ENCODE measurements at regions not wholly inside any gene's neighbourhood (a gene's known extent, or its start where the extent isn't known, plus 50 kb on each side); places are given as distances from the start of the nearest gene placed in this dataset.
A peak's percentile ranks its signal among the peaks of the same experiment; 100 is the strongest.

GRCh38 chr13:44160591-44161191 is 212.9 kb upstream of the SERP2 start:
- H3K27me3 ChIP-seq (ENCODE audit: control insufficient read depth, insufficient read depth, low read length), result peaks cover 1% of the 10 kb centered on the region; the same call in 1 of the 2 replicates
- H3K4me3 ChIP-seq (ENCODE audit: low read depth, low read length), result no peak overlapping the region
- no peak for TF ChIP-seq CTCF (IDR thresholded peaks at IDR 0.05; ENCODE audit: insufficient read depth, low read depth, low read length)
- CTCF ChIA-PET, result interaction anchor here (0.6 to 1.4 kb wide), 4 partner anchors 9 to 276 kb away, joined by 3 to 5 read pairs (median 4); no protein-coding TSS in a partner anchor
- H3K36me3 ChIP-seq (ENCODE audit: control insufficient read depth, insufficient read depth, low read length), result no peaks in the 10 kb centered on the region
- DNase-seq (ENCODE audit: low read depth), result peak; percentile 30
- POLR2A ChIA-PET, result no interaction called here

GRCh38 chr13:44163108-44163507 is 210.5 kb upstream of the SERP2 start:
- ChIA-PET POLR2A (no interaction called here), CTCF (interaction anchor here (0.7 to 1.4 kb wide), 2 partner anchors 28 to 274 kb away, joined by 3 to 4 read pairs; no protein-coding TSS in a partner anchor)
- no peaks in the 10 kb centered on the region for H3K36me3 ChIP-seq (ENCODE audit: control insufficient read depth, insufficient read depth, low read length)
- DNase-seq (ENCODE audit: low read depth), result no peak
- no peak overlapping the region for H3K4me3 ChIP-seq (ENCODE audit: low read depth, low read length)
- no peak for TF ChIP-seq CTCF (IDR thresholded peaks at IDR 0.05; ENCODE audit: insufficient read depth, low read depth, low read length)
- peaks cover 1% of the 10 kb centered on the region; the same call in 1 of the 2 replicates for H3K27me3 ChIP-seq (ENCODE audit: control insufficient read depth, insufficient read depth, low read length)

GRCh38 chr13:44165221-44165888 is 208.3 kb upstream of the SERP2 start:
- Histone ChIP-seq H3K4me3 (ENCODE audit: low read depth, low read length) (no peak overlapping the region), H3K36me3 (ENCODE audit: control insufficient read depth, insufficient read depth, low read length) (no peaks in the 10 kb centered on the region), H3K27me3 (ENCODE audit: control insufficient read depth, insufficient read depth, low read length) (peaks cover 1% of the 10 kb centered on the region; the same call in 1 of the 2 replicates)
- ChIA-PET CTCF (interaction anchor here (1.2 to 1.7 kb wide), 2 partner anchors 11 to 26 kb away, joined by 4 to 6 read pairs; no protein-coding TSS in a partner anchor), POLR2A (no interaction called here)
- no peak for TF ChIP-seq CTCF (IDR thresholded peaks at IDR 0.05; ENCODE audit: insufficient read depth, low read depth, low read length)
- DNase-seq (ENCODE audit: low read depth), result no peak

GRCh38 chr13:44165889-44166496 is 207.6 kb upstream of the SERP2 start:
- no peak for TF ChIP-seq CTCF (IDR thresholded peaks at IDR 0.05; ENCODE audit: insufficient read depth, low read depth, low read length)
- POLR2A ChIA-PET, result no interaction called here
- CTCF ChIA-PET, result interaction anchor here (1.2 to 1.7 kb wide), 2 partner anchors 12 to 25 kb away, joined by 4 to 6 read pairs; no protein-coding TSS in a partner anchor
- no peak for DNase-seq (ENCODE audit: low read depth)
- Histone ChIP-seq H3K27me3 (ENCODE audit: control insufficient read depth, insufficient read depth, low read length) (peaks cover 1% of the 10 kb centered on the region; the same call in 1 of the 2 replicates), H3K36me3 (ENCODE audit: control insufficient read depth, insufficient read depth, low read length) (no peaks in the 10 kb centered on the region), H3K4me3 (ENCODE audit: low read depth, low read length) (no peak overlapping the region)

Data from BJ (cell line).